ENCODE measurements at regions not wholly inside any gene's neighbourhood (a gene's known extent, or its start where the extent isn't known, plus 50 kb on each side); places are given as distances from the start of the nearest gene placed in this dataset.

DNA sequence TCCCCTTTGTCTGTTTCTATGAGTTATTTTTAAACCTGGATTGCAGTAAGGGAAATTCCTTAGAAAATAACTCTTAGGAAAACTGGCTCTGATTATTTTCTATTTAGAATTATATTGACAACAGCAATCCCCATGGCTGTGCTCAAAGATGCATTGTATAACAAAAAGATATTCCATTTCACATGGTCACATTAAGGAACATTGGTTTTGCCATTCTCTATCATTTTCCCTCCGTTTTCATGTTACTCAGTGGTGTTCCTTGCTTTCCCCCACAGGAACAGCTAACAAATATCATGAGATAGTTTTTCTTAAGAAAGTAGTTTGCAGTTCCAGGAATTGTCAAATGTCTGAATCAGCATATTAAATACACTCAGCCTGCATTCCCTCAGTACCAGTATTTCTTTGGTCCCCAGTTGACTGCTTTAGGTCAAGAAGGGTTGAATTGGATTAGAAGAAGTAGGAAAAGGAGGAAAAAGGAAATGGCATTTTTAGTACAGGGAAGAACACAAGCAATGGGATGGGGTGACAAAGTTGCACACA lies 436.7 kb downstream of the TNS3 start:
- DNase-seq = no peak

DNA sequence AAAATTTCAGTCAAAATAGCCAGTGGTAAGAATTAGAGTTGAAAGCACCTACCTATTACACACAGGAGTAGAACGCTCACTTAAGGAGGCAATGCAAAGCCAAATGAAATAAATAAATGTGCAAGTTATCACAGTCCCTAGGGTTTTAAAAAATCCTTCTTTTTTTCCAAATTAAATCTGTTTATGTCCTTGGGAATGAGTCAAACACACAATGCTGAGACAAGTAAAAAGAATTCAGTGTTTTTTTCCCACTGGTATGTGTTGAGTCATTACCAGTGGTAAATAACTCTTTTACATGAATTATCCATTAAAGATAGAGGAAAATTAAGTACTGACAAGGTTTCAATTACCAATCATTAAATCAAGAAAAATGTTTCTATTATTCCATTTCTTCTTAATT lies 438.6 kb downstream of the TNS3 start:
- DNase-seq = no peak

DNA sequence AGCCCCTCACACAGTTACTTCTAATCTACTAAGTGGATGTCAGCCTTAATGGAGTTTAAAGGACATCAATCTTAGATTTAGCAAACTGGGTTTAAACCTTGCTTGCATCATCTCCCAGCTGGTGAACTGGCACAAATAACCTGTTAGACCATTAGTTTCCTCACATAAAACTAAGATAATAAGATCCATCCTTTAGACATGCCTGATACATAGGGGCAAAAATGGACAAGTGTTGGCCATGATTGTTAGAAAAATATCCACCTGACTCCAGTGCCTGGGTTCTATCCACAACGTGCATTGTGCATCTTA lies 439.1 kb downstream of the TNS3 start:
- DNase-seq = no peak

DNA sequence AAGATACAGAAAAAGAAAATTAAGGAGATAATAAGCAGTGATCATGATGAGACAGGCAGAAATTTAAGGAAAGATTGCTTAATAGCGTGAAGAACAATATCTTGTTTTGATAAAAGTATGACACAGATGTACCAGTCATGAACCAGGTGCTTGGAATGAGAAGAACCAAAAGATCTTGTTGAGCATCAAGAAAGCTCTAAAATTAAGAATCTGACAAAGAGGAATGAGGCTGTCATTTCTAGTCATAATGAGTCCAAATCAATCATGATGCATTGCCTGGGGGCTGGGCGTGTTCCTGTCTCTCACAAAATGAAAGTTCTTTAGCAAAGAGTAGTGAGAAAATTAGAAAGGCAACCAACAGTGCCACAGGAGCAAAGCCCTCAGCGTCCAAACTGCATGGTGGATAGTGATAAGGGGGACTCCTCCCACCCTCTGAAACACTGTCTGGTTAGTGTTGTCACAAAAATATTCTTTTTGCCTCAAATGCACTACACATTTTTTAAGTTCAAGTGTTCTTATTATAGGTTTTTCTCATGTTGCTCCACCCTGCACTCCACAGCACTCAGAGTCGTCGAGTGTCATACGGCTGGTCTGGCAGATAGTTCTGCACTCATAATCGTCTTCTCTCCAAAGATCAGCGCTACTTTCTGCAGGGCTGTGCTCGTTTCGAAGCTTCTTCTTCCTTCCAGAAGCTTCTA lies 439.6 kb downstream of the TNS3 start:
- DNase-seq = no peak

DNA sequence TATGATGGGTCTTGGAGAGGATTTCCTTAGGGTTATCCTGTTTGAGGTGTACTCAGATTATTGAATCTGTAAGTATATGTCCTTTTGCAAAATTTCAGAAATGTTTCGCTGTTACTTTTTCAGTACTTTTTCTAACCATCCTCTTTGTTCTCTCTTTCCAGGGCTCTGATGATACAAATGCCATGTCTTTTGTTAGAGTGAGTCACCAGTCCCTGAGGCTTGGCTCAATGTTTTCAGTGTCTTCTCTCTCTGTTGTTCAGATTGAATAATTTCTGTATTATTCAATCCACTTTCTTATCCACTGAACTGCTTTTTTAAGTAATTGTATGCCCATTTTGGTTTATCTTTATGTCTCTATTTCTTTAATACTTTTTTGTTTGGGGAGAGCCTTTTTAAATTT lies 449.4 kb downstream of the TNS3 start:
- no peak for DNase-seq

DNA sequence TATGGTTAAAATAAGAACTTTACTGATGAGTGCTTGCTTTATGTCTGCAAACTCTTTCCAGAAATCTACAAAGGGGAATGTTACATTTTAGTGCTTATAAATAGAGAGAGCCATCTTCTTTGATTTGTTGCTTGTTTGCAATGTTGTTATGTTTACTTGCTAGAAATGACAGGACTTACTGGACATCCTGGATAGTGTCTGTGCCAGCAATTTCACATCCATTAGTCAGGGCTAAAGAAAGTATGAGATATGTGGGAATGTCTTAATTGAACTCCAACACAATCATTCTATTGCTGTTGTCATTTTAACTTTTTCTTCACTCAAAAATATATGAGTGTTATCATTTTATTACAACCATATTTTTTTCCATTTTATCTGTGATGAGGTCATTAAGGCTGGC lies 453.2 kb downstream of the TNS3 start:
- DNase-seq = no peak

DNA sequence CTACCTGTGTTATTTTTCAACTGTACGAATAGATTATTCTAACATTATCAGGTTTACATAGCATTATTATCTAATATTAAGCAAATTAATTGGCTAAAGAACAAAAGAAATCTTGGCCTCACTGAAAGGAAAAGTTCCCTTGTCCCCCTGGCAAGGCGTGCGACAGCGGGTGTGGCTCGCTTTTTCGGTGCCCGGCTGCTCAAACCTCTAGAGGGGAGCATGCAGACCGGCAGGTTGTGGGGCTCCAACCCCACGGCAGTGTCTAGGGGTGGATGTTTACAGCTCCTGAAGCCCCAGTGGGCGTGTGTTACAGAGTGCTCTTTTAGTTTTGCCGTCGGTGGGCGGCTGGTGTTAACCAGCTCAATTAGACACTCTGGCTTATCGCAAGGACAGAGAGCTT lies 456.4 kb downstream of the TNS3 start:
- no peak for DNase-seq

DNA sequence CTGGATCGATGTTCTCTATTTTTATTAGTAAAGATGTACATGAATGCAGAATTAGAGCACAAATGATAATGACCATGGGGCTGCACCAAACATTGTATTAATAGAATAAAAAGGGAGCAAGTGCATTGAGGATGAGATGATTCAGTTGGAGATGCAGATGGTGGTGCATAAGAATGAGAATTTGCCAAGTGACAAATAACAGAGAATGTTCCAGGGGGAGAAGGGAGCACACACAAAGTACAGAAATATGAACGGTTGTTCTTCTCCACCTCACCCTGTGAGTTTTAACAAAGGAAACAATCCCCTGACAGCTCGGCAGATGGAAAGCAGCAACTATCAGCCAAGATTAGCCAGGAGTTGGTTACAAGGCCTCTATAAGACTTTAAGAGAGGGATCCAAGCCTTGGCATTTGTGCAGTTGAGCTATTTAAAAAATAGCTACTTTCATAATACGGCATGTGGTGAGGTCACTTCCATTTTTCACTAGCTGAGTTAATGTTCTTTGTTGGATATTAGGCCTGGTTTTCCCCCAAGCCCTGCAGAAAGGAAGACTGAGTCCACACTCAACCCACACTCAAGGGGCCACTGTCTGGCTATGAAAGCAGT lies 462.5 kb downstream of the TNS3 start:
- no peak for DNase-seq

DNA sequence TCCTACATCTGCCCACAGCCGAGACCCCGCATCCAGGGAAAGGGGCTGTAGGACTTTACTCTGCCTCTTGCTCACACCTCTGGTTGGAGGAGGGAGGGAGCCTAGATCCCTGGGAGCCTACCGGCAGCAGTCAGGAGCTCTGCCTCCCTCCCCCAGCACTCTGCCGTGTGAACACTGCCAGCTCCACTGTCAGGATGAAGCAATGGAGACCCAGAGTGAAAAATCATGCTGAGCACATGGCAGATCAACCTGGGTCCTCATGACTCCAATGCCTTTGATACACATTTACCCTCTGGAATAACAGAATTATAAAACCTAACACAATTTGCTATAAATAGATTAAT lies 477.7 kb downstream of the TNS3 start:
- no peak for DNase-seq

DNA sequence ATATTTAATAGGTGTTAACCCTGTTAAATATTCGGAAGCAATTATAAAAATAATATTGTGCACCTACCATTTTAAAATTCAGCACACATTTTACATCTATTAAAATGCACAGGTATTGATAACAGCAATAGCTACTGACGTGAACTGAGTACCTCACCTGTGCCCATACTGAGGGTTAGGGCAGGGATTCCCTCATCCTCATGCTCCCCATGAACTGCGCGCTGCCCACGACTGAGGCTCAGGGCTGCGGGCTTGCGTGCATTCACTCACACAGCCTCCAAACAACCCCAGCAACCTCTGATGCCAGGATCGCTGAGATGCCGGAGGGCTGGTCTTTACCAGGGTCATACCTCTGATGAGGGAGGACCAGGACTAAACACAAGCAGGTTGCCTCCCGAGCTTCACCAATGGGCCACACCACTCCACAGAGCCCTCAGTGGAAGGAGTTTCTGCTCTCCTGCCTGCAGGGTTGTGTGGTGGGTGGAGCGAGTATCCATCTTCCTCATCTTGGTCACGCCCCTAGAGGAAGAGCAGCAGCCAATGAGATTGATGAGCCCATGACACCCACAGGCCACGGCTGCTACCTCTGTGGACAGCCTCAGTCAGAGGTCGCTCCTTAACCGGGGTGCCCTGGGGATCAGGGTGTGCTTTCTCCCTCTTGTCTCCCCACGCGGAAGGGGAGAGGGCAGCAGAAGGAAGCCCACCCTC lies 478.3 kb downstream of the TNS3 start:
- no peak for DNase-seq

DNA sequence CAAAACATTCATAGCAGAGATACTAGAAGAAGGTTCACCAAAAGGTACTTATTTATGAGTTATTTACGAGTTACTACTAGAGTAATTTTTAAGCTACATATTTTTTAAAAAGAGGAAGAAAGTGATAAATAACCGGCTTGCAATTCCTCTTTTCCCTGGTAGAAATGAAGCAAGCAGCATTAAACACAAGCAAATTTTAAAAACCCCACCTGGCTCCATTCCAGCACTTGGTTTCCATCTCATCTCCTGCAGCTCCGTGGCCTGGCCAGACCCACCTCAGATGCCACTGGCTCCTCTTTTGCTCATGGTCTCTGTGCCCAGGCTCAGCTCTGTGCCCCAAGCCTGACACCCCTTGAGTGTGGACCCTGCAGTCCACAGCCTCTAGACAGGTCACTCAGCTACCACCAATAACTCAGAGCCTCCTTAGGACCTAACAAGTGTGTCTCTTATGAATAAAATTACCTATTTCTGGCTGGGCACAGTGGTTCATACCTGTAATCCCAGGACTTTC lies 479.5 kb downstream of the TNS3 start:
- DNase-seq = no peak

DNA sequence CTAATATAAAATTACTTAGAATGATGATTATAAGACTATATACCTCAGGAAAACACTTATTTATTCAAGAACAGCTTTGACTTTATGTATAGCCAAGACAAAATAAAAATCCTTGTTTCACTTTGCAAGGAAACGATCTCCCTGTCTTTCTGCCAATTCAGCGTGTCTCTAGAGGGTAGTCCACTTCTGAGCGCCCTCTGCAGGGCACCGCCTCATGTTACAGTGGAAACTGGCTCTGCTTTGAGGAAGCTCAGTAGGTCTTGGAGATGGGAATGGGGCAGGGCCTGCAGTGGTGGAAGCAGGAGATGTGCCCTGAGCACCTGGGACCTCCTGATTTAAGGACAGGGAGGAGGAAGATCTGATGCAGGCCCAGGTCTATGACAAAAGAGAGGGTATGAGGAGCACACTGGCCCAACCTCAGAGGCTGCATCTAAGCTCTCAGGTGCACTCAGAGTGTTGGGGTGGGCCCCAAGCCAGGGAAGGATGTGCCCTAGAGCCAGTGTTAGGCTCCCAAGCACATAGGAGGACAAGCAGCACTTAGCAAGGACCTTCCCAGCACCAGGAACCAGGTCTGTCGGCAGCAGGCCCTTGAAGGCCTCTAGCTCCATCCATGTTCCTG lies 481.0 kb downstream of the TNS3 start:
- DNase-seq = no peak

DNA sequence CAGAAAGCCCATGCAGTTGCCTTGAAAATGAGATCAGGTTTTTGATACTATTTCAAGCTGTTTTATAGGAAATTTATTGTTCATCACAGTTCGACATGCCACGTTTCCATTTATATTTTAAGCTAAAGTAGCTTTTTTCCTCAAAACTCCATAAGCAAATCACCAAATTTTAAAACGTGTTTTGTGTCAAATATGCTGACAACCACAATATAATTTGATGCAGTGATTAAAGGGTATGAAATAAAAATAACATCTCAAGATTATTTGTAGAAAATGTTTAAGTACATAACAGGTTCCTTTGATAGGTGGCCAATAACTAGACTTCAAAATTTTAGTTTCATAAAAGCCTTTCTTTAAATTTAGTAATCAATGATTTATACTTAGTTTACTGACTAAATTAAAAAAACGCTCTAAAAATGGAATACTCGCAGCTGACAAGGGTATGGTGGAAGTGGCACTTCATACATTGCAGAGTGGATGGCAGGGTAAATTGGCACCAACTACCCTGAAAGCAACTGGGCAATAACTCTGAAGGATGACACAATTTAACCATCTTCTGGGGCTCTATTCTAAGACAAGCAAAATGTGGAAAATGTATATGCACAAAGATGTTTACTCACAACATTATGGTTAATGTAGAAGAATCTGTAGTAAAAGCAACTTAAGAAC lies 481.6 kb downstream of the TNS3 start:
- no peak for DNase-seq

DNA sequence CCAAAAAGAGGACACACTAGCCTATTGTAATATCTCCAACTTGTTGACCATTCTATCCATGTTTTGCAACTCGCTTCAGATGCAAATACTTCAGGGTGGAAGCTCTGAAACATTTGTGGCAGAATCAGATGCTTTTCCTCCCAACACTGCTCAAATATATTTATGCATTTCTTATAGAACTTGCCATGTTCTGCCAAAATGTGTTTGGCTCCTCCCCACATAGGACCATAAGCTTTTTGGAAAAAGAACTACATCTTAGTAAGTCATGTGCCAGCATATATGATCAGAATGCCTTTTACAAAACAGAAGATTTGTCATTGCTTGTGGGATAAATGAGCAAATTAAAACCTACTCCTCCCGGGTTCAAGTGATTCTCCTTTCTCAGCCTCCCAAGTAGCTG lies 484.5 kb downstream of the TNS3 start:
- no peak for DNase-seq

DNA sequence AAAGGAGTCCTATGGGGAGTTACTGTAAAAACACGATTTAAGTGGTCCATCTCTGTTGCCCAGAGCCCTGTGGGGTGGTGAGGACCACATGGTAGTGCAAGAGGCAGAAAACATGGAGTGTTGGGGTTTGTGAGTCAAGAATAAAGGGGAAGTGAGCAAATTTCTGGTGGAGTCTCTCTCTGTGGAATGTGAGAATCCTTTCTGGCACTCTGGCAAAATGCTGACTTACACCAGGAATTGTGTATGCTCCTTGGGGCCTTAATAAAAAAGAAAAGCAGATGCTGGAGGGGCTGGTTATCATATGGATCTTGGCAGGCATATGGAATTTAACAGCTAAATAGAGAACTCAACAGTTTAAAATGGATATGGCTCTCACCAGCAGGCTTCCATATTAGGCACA lies 486.0 kb downstream of the TNS3 start:
- no peak for DNase-seq

DNA sequence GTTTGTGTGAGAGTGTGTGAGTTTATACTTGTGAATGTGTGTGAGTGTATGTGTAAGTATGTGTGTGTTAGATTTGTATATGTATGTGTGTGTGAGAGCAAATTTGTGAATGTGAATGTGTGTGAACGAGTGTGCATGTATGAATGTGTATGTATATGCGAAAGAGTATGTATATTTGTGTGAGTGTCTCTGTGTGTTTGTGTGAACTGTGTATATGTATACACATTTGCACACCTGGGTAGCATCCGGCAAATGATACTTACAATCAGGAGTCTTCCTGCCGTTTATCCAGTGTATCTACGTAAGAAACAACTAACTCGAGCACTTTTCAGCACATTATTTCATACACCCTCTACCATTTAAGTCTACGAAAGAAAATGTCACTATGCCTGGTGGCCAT lies 487.4 kb downstream of the TNS3 start:
- no peak for DNase-seq

DNA sequence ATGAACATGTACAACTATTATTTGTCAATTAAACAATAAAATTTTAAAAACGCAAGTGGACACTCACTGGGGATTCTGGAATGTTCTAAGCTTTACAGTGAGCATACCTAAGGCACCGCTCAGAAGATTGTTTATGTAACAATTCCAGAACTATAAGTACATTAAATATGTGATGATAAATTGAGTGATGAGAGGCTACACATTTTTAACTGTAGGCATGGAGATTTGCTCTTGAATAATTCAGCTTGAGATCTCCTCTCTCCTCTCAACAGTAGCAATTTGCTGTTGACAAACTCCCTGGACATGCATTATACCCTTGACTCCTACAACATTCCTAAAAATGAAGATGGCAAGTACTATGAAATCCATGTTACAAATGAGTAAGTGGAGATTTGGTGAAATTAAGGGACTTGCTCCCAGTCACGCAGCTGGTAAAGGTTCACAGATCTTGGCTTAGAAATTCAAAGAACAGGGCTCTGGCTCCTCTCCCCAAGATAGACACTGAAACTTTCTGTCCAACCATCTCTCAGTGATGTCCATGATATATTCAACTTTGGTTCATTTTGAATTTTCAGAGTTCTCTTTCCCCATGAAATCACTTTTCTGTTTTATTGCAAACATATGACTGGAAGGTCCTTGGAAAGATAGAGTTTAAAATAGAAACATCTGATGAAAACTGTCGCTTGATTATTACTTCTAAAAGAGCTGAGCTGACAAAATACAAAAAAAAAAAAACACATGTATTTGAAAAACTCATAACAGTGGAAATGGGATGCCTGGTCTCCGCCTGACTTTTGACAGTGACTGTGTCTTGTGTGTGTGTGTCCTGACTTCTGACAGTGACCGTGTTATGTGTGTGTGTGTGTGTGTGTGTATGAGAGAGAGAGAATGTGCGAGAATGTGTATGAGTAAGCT lies 488.3 kb downstream of the TNS3 start:
- no peak for DNase-seq

DNA sequence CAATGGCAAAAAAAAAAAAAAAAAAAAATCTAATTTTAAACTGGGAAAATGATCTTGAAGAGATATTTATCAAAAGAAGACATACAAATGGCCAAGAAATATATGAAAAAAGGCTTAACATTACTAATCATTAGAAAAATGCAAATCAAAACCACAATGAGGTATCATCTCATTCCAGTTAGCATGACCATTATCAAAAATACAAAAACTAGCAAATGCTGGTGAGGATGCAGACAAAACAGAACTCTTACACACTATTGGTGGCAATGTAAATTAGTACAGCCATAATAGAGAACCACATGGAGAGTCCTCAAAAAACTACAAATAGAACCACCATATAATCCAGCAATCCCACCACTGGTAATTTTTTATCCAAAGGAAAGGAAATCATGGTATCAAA lies 489.6 kb downstream of the TNS3 start:
- no peak for DNase-seq

DNA sequence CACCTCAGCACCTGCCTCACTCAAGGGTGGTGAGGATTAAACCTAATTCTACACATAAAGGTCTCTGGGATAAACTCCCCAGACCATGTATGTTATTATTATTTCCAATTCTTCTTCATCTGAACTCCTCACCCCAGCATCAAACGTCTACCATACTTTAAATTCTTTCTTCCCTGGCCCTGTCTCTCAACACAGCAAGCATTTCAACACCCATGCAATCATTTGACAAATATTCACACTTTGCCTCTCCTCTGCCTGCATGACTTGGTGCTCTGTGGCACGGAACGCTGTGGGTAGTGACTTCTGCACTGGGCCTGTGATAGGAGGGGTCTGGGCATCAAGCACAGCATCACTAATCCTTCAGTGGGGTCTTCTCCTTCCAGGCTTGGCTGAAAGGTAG lies 490.8 kb downstream of the TNS3 start:
- no peak for DNase-seq

DNA sequence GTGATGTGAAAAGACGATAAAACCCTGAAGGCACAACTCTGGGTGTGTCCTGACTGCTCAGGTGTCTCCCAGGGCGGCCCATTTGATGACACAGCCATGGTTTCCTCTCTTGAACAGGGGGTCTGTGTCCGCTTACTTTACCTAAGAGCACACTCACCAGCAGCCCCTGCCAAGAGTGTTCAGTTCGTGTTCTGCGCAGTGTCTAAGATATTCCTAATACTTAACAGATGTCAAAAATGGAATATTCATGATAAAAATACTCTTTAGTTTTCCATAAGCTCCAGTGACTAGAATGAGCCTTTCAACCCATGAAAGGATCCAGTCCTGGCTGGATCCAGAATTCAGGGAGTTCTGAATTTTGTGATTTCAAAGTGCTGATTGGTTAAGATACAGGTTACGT lies 492.4 kb downstream of the TNS3 start:
- no peak for DNase-seq

DNA sequence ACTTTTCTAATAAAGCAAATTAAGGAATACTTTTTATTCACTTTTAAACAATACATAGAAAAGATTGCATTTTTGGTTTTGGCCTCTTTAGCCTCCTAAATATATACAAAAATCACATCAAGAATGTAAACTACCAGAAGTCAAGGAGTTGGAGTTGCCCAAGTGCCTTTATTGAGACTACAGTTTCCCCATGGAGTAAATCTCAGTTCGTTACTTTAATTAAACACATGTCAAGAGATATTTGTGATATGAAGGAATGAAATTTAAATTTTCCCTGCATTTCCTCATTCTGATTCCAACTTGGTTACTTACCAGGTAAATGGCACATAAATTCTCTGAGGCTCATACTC lies 492.9 kb downstream of the TNS3 start:
- DNase-seq = no peak

DNA sequence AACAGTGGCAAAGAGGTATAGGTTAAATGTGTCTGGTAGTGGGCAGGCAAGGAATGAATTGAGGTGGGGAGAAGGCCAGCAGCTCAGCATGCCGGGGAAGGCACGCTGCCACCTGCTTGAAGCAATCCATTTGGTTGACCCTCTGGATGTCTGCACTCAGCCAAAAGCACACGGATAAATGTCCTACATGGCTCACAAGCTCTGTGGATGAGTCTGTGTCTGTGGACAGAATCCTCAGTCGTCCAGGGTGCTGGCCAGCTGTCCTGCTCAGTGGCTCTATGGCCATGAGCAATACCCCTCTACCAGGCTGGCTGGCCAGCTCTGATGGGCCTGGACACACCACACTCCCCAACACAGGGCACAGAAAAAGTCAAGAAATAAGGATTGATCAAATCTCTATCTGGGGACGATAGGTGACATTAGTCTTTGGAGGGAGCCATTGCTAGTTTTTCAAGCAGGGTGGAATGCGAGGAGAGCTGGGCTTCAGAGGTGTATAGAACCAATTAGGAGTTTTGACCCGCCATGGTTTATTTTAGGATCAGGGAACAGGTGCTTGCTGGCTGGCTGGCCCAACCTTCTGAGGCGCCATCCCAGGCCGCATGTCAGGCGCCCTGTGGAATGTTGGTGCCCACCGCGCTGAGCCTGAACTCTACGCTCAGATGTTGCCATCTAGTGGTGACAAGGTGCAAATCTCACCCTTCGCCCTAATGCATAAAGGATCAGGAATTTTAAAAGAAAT lies 493.4 kb downstream of the TNS3 start:
- peak; percentile 17 for DNase-seq
